Activated T-cell treated with anti-CD3 and anti-CD28 coated beads, Interleukin-2, amount 50 U/mL, for 1 hour (primary cell): ENCODE measurements at regions not wholly inside any gene's neighbourhood (a gene's known extent, or its start where the extent isn't known, plus 50 kb on each side); places are given as distances from the start of the nearest gene placed in this dataset.
"Not testable (repeated sequence)": the region's sequence is repeated elsewhere in the genome, so short reads cannot be mapped to it uniquely, and the experiment has no call there.

Experiments
- DNase-seq: peaks from one replicate; pipeline ENCODE4 v3.0.0-alpha.2; 2020

GRCh38 chr13:58660826-58661225 lies 1029.3 kb downstream of the PCDH17 start:
- DNase-seq: no peak

GRCh38 chr13:58666331-58666730 lies 1034.8 kb downstream of the PCDH17 start:
- no peak for DNase-seq

- no peak for DNase-seq
Measured at GRCh38 chr13:58667096-58667495, 1035.6 kb downstream of the PCDH17 start.

GRCh38 chr13:58680115-58680514 lies 1048.6 kb downstream of the PCDH17 start:
- no peak for DNase-seq

- DNase-seq: no peak
Measured at GRCh38 chr13:58682616-58683015, 1051.1 kb downstream of the PCDH17 start.

- DNase-seq: no peak
Measured at GRCh38 chr13:58687148-58687547, 1055.6 kb downstream of the PCDH17 start.

GRCh38 chr13:58698531-58698930 lies 1067.0 kb downstream of the PCDH17 start:
- DNase-seq: no peak

- DNase-seq: no peak
Measured at GRCh38 chr13:58704953-58705352, 1073.4 kb downstream of the PCDH17 start.

GRCh38 chr13:58706421-58706820 lies 1074.9 kb downstream of the PCDH17 start:
- DNase-seq: no peak

GRCh38 chr13:58712191-58712590 lies 1080.6 kb downstream of the PCDH17 start:
- DNase-seq: no peak

GRCh38 chr13:58714016-58714415 lies 1082.5 kb downstream of the PCDH17 start:
- not testable (repeated sequence) for DNase-seq

GRCh38 chr13:58721273-58721672 lies 1089.7 kb downstream of the PCDH17 start:
- DNase-seq: no peak

- no peak for DNase-seq
Measured at GRCh38 chr13:58728126-58728525, 1096.6 kb downstream of the PCDH17 start.

GRCh38 chr13:58729361-58729760 lies 1097.8 kb downstream of the PCDH17 start:
- no peak for DNase-seq

- no peak for DNase-seq
Measured at GRCh38 chr13:58744686-58745085, 1113.1 kb downstream of the PCDH17 start.

GRCh38 chr13:58767566-58767965 lies 1136.0 kb downstream of the PCDH17 start:
- DNase-seq: no peak

GRCh38 chr13:58773280-58773859 lies 1141.8 kb downstream of the PCDH17 start:
- DNase-seq: no peak

GRCh38 chr13:58782736-58783135 lies 1151.2 kb downstream of the PCDH17 start:
- DNase-seq: no peak

GRCh38 chr13:58792854-58793253 lies 1161.3 kb downstream of the PCDH17 start:
- DNase-seq: no peak

GRCh38 chr13:58795715-58796114 lies 1164.2 kb downstream of the PCDH17 start:
- no peak for DNase-seq

GRCh38 chr13:58804832-58805231 lies 1173.3 kb downstream of the PCDH17 start:
- DNase-seq: no peak

- no peak for DNase-seq
Measured at GRCh38 chr13:58806401-58806800, 1174.9 kb downstream of the PCDH17 start.

- no peak for DNase-seq
Measured at GRCh38 chr13:58823701-58824100, 1192.2 kb downstream of the PCDH17 start.

- DNase-seq: no peak
Measured at GRCh38 chr13:58827904-58828303, 1196.4 kb downstream of the PCDH17 start.

GRCh38 chr13:58830841-58831240 lies 1199.3 kb downstream of the PCDH17 start:
- no peak for DNase-seq

- no peak for DNase-seq
Measured at GRCh38 chr13:58838615-58839014, 1207.1 kb downstream of the PCDH17 start.
